ENCODE measurements at regions not wholly inside any gene's neighbourhood (a gene's known extent, or its start where the extent isn't known, plus 50 kb on each side); places are given as distances from the start of the nearest gene placed in this dataset.

DNA sequence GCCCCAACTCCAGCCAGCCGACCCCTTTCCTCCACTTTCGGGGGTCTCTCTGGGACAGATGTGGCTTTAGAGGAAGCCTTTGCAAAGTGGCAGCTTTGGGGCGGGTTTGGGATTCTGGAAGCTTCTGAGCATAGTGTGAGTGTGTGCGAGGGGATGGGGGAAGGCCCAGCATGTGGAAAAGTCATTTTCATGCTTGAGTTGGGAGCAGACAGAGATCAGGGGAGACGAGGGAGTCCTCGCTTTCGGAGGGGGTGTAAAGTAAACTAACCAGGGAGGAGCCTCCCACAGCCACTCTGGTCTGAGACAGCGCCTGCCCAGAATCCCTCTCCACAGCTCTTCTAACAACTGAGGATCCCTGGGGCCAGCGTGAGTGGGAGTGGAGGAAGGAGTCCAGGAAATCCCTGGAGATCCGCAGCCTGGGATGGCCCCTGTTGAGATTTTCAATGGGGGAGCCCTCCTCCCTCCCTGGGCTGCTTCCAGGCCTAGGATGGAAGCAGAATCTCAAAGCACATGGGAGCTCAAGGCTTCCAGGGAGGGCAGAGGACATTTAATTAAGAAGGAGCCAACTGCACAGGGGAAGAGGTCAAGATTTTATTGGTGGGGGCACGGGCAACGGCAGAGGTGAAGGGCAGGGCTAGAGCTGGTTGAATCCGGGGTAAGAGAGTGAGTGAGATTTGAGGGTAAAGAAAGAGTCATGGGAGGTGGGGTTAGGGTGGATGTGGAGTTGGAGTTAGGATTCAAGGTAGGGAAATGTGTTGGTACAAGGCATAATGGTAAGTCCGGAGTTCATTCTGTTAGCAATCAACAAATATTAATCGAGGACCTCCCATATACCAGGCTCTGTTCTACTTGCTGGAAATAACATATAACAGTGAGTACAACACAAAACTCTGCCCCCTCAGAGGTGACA is 102.3 kb upstream of the FOXP4 start:
- ChIA-PET CTCF (interaction anchor here (0.6 to 4.9 kb wide), 10 partner anchors 13 to 239 kb away, joined by 3 to 27 read pairs (median 4); no protein-coding TSS in a partner anchor), POLR2A (no interaction called here)
- 83% methylated on average over 15 of the region's 15 CpGs for WGBS (ENCODE audit: low lambda C conversion rate)

DNA sequence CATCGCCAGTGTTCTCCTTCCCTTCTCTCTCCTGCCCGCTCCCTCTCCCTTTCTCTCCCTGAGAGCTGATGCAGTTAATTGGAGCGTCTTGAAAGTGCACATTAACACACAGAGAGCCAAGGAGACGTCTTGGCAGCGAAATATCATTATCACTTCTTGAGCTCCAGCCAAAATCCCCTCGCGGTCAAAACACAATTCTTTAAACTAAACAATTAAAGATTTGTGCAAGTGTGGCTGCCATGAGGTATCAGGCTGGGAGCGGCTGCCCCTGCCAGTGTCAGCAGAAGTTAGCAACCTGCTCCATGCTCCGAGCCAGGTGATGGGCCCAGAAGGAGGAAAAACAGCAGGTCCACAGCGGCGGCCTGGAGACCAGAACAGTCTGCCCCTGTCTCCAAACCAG is 100.9 kb upstream of the FOXP4 start:
- CTCF ChIA-PET: interaction anchor here (0.8 to 4.9 kb wide), 4 partner anchors 17 to 238 kb away, joined by 3 to 27 read pairs (median 6); no protein-coding TSS in a partner anchor
- H3F3A ChIP-seq (replicated peaks; ENCODE audit: insufficient read depth): no peaks in the 10 kb centered on the region
- POLR2A ChIA-PET: no interaction called here
- H3K27ac ChIP-seq (ENCODE audit: low read depth in 2 of 2, low read length in 1 of 2): no peak overlapping the region
- DNase-seq: no peak
- no peaks in the 10 kb centered on the region for H3K9me3 ChIP-seq
- H3K36me3 ChIP-seq (replicated peaks in 1 of 2; ENCODE audit: control insufficient read depth in 1 of 2, insufficient read depth in 2 of 2, low read length in 1 of 2): no peaks in the 10 kb centered on the region
- H3K4me3 ChIP-seq (ENCODE audit: low read depth in 2 of 2, low read length in 1 of 2): no peak overlapping the region
- no peak overlapping the region for H3K9ac ChIP-seq
- WGBS (ENCODE audit: low lambda C conversion rate): 93% methylated on average over 11 of the region's 11 CpGs
- no peak overlapping the region for H2AFZ ChIP-seq (ENCODE audit: low read depth)
- H3K79me2 ChIP-seq (ENCODE audit: insufficient read depth): no peaks in the 10 kb centered on the region
- H3K9me2 ChIP-seq: no peaks in the 10 kb centered on the region
- peaks cover 0 to 11% of the 10 kb centered on the region in 2 experiments; a peak in 1 of 4 replicates for H3K4me1 ChIP-seq (ENCODE audit: control insufficient read depth in 1 of 2, insufficient read depth in 2 of 2, low read depth in 1 of 2, low read length in 1 of 2)
- H4K20me1 ChIP-seq (ENCODE audit: insufficient read depth): no peaks in the 10 kb centered on the region
- H3K4me2 ChIP-seq: no peak overlapping the region
- peaks cover 12% of the 10 kb centered on the region; the same call in 1 of the 2 replicates for H3K27me3 ChIP-seq (ENCODE audit: insufficient read depth)
- TF ChIP-seq, protein P1, sequence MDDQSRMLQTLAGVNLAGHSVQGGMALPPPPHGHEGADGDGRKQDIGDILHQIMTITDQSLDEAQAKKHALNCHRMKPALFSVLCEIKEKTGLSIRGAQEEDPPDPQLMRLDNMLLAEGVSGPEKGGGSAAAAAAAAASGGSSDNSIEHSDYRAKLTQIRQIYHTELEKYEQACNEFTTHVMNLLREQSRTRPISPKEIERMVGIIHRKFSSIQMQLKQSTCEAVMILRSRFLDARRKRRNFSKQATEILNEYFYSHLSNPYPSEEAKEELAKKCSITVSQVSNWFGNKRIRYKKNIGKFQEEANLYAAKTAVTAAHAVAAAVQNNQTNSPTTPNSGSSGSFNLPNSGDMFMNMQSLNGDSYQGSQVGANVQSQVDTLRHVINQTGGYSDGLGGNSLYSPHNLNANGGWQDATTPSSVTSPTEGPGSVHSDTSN (IDR thresholded peaks at IDR 0.05): no peak
- TF ChIP-seq RCOR1 (IDR thresholded peaks at IDR 0.05; ENCODE audit: low read length): no peak
- TF ChIP-seq, protein P2, sequence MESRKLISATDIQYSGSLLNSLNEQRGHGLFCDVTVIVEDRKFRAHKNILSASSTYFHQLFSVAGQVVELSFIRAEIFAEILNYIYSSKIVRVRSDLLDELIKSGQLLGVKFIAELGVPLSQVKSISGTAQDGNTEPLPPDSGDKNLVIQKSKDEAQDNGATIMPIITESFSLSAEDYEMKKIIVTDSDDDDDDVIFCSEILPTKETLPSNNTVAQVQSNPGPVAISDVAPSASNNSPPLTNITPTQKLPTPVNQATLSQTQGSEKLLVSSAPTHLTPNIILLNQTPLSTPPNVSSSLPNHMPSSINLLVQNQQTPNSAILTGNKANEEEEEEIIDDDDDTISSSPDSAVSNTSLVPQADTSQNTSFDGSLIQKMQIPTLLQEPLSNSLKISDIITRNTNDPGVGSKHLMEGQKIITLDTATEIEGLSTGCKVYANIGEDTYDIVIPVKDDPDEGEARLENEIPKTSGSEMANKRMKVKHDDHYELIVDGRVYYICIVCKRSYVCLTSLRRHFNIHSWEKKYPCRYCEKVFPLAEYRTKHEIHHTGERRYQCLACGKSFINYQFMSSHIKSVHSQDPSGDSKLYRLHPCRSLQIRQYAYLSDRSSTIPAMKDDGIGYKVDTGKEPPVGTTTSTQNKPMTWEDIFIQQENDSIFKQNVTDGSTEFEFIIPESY (IDR thresholded peaks at IDR 0.05; ENCODE audit: borderline replicate concordance, low read depth): no peak
- no peak for TF ChIP-seq NRF1 (IDR thresholded peaks at IDR 0.05; ENCODE audit: low read depth, low read length)
- TF ChIP-seq GABPA (IDR thresholded peaks at IDR 0.05; ENCODE audit: low read depth): no peak
- no peak for TF ChIP-seq TCF12 (IDR thresholded peaks at IDR 0.05)
- no peak for TF ChIP-seq FOSL2 (IDR thresholded peaks at IDR 0.05; ENCODE audit: borderline replicate concordance, low read depth)
- no peak for TF ChIP-seq POLR2AphosphoS5 (IDR thresholded peaks at IDR 0.05; ENCODE audit: low read depth, low read length)
- no peak for TF ChIP-seq RXRA (IDR thresholded peaks at IDR 0.05; ENCODE audit: borderline replicate concordance, low read depth)
- no peak for TF ChIP-seq FOXJ3 (CRISPR knock-in tag; IDR thresholded peaks at IDR 0.05)

More for the DNA sequence above, 102.3 kb upstream of the FOXP4 start:
- TF ChIP-seq CHD2 (IDR thresholded peaks at IDR 0.05; ENCODE audit: low read length, partially characterized antibody): no peak
- TF ChIP-seq MEF2A (IDR thresholded peaks at IDR 0.05; ENCODE audit: borderline replicate concordance, low read depth): no peak
- TF ChIP-seq SIN3A (IDR thresholded peaks at IDR 0.05; ENCODE audit: borderline replicate concordance, low read depth, low read length): no peak
- TF ChIP-seq, protein P1 (IDR thresholded peaks at IDR 0.05): no peak
- TF ChIP-seq, protein P3, sequence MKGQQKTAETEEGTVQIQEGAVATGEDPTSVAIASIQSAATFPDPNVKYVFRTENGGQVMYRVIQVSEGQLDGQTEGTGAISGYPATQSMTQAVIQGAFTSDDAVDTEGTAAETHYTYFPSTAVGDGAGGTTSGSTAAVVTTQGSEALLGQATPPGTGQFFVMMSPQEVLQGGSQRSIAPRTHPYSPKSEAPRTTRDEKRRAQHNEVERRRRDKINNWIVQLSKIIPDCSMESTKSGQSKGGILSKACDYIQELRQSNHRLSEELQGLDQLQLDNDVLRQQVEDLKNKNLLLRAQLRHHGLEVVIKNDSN (IDR thresholded peaks at IDR 0.05; ENCODE audit: borderline replicate concordance, low read depth): no peak
- TF ChIP-seq RFX5 (IDR thresholded peaks at IDR 0.05; ENCODE audit: low read length): no peak
- TF ChIP-seq, protein P4, sequence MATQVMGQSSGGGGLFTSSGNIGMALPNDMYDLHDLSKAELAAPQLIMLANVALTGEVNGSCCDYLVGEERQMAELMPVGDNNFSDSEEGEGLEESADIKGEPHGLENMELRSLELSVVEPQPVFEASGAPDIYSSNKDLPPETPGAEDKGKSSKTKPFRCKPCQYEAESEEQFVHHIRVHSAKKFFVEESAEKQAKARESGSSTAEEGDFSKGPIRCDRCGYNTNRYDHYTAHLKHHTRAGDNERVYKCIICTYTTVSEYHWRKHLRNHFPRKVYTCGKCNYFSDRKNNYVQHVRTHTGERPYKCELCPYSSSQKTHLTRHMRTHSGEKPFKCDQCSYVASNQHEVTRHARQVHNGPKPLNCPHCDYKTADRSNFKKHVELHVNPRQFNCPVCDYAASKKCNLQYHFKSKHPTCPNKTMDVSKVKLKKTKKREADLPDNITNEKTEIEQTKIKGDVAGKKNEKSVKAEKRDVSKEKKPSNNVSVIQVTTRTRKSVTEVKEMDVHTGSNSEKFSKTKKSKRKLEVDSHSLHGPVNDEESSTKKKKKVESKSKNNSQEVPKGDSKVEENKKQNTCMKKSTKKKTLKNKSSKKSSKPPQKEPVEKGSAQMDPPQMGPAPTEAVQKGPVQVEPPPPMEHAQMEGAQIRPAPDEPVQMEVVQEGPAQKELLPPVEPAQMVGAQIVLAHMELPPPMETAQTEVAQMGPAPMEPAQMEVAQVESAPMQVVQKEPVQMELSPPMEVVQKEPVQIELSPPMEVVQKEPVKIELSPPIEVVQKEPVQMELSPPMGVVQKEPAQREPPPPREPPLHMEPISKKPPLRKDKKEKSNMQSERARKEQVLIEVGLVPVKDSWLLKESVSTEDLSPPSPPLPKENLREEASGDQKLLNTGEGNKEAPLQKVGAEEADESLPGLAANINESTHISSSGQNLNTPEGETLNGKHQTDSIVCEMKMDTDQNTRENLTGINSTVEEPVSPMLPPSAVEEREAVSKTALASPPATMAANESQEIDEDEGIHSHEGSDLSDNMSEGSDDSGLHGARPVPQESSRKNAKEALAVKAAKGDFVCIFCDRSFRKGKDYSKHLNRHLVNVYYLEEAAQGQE (IDR thresholded peaks at IDR 0.05; ENCODE audit: low read depth, low read length): no peak
- H3K9me3 ChIP-seq: no peaks in the 10 kb centered on the region
- H2AFZ ChIP-seq (ENCODE audit: low read depth): no peak overlapping the region
- peaks cover 13% of the 10 kb centered on the region; the same call in 1 of the 2 replicates for H3K27me3 ChIP-seq (ENCODE audit: insufficient read depth)
- no peak overlapping the region for H3K9ac ChIP-seq
- H3K79me2 ChIP-seq (ENCODE audit: insufficient read depth): no peaks in the 10 kb centered on the region
- H3K4me2 ChIP-seq: no peak overlapping the region
- H3K27ac ChIP-seq (ENCODE audit: low read depth in 2 of 2, low read length in 1 of 2): no peak overlapping the region
- H3K4me3 ChIP-seq (ENCODE audit: low read depth in 2 of 2, low read length in 1 of 2): no peak overlapping the region
- H3F3A ChIP-seq (replicated peaks; ENCODE audit: insufficient read depth): no peaks in the 10 kb centered on the region
- H4K20me1 ChIP-seq (ENCODE audit: insufficient read depth): no peaks in the 10 kb centered on the region
- H3K36me3 ChIP-seq (replicated peaks in 1 of 2; ENCODE audit: control insufficient read depth in 1 of 2, insufficient read depth in 2 of 2, low read length in 1 of 2): no peaks in the 10 kb centered on the region
- H3K9me2 ChIP-seq: no peaks in the 10 kb centered on the region
- no peaks in the 10 kb centered on the region; a peak in 1 of 4 replicates for H3K4me1 ChIP-seq (ENCODE audit: control insufficient read depth in 1 of 2, insufficient read depth in 2 of 2, low read depth in 1 of 2, low read length in 1 of 2)
- DNase-seq: no peak

Measured in SK-N-SH (cell line).